ENCODE measurements at regions not wholly inside any gene's neighbourhood (a gene's known extent, or its start where the extent isn't known, plus 50 kb on each side); places are given as distances from the start of the nearest gene placed in this dataset.

DNA sequence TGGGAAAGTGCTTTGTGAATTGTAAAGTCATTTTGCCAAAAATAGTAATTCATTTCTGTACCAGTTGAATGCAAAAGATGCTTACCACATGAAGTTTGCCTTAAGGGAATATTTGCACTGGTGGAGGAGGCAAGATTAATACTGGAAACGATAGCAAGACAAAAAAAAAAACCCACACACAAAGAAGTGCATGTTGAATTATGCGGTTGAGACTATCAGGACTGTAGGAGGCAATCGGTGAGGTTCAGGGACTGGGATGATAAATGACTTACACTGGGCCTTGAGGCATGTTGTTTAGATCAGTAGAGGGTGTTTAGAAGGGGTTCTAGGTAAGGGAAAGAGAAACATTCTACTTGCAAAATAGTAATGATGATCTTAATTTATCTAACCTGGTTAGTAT is 142.2 kb upstream of the HMGA2 start:
- CTCF ChIA-PET: no interaction called here
- Mint-ChIP-seq H3K4me3 (no peak overlapping the region), H3K4me1 (no peaks in the 10 kb centered on the region), H3K36me3 (no peaks in the 10 kb centered on the region), H3K9me3 (ENCODE audit: low read depth) (no peaks in the 10 kb centered on the region), H3K27me3 (no peaks in the 10 kb centered on the region), H3K27ac (no peak overlapping the region)
- no peak for ATAC-seq
- DNase-seq: no peak

DNA sequence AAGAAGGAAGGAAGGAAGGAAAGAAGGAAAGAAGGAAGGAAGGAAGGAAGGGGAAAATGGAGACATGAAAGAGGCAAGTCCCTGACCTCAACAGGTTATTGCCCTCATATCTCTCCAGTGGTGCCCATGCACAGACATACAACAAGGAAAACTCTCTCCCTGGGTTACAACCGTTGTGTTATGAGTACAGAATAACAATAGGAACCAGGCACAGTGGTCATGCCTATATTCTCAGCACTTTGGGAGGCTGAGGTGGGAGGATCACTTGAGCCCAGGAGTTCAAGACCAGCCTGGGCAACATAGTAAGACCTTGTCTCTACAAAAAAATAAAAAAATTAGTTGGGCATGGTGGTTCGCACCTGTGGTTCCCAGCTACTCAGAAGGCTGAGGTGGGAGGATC is 139.4 kb upstream of the HMGA2 start:
- no peaks in the 10 kb centered on the region for H3K4me1 Mint-ChIP-seq
- H3K27ac Mint-ChIP-seq: no peak overlapping the region
- no peak for ATAC-seq
- no peaks in the 10 kb centered on the region for H3K9me3 Mint-ChIP-seq (ENCODE audit: low read depth)
- H3K27me3 Mint-ChIP-seq: no peaks in the 10 kb centered on the region
- DNase-seq: no peak
- H3K4me3 Mint-ChIP-seq: no peak overlapping the region
- no peaks in the 10 kb centered on the region for H3K36me3 Mint-ChIP-seq
- CTCF ChIA-PET: no interaction called here

DNA sequence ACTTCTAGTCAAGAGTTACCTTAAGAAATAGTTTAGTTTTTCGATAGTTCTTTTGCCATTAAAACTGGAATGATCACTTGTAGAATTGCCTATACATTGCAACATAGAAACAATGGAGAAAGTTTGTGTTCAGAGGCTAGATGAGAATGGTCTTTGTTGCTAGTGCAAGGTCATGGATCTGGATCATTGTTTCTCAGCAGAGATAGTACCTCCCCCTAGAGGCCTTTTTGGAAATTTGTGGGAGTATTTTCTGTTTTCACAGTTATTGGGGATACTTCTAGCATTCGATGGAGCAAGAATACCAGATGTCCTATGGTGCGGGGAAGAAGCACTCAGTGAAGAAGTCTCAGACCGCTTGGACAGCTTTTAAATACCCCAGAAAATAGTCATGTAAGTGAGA is 138.8 kb upstream of the HMGA2 start:
- ATAC-seq (no peak), DNase-seq (no peak)
- Mint-ChIP-seq H3K9me3 (ENCODE audit: low read depth) (no peaks in the 10 kb centered on the region), H3K36me3 (no peaks in the 10 kb centered on the region), H3K4me3 (no peak overlapping the region), H3K27ac (no peak overlapping the region), H3K27me3 (no peaks in the 10 kb centered on the region), H3K4me1 (no peaks in the 10 kb centered on the region)
- CTCF ChIA-PET: no interaction called here

DNA sequence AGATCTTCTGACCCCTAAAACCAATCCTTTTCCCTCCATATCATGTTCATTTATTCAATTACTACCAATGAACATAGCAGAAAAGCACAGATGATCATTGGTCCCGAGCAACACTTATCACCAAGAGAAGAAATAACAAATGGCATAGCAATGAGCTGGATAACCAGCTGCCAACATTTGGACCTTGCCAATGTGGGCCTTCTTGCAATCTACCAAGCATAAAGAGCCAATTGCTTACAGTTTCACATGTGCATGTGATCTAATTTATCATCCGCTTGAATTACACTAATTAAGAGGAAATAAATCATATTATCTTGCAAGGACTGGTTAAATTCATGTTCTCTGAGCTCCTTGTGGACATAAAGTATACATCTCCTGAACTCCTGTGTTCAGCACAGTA is 134.8 kb upstream of the HMGA2 start:
- DNase-seq (no peak), ATAC-seq (no peak)
- no peak overlapping the region for H3K4me3 Mint-ChIP-seq
- H3K4me1 Mint-ChIP-seq: no peaks in the 10 kb centered on the region
- H3K27me3 Mint-ChIP-seq: no peaks in the 10 kb centered on the region
- H3K27ac Mint-ChIP-seq: no peak overlapping the region
- no peaks in the 10 kb centered on the region for H3K9me3 Mint-ChIP-seq (ENCODE audit: low read depth)
- no peaks in the 10 kb centered on the region for H3K36me3 Mint-ChIP-seq
- CTCF ChIA-PET: no interaction called here

GRCh38 chr12:65690477-65690876 is 133.8 kb upstream of the HMGA2 start:
- Mint-ChIP-seq H3K4me3 (no peak overlapping the region), H3K27ac (no peak overlapping the region)
- no peak for ATAC-seq

GRCh38 chr12:65694130-65694529 is 130.2 kb upstream of the HMGA2 start:
- ATAC-seq (no peak), DNase-seq (no peak)
- H3K36me3 Mint-ChIP-seq: no peaks in the 10 kb centered on the region
- H3K4me3 Mint-ChIP-seq: no peak overlapping the region
- H3K9me3 Mint-ChIP-seq (ENCODE audit: low read depth): no peaks in the 10 kb centered on the region
- H3K4me1 Mint-ChIP-seq: no peaks in the 10 kb centered on the region
- no peak overlapping the region for H3K27ac Mint-ChIP-seq
- no peaks in the 10 kb centered on the region for H3K27me3 Mint-ChIP-seq
- CTCF ChIA-PET: no interaction called here

More at GRCh38 chr12:65690477-65690876, 133.8 kb upstream of the HMGA2 start:
- H3K36me3 Mint-ChIP-seq: no peaks in the 10 kb centered on the region
- no peaks in the 10 kb centered on the region for H3K9me3 Mint-ChIP-seq (ENCODE audit: low read depth)
- CTCF ChIA-PET: no interaction called here
- H3K4me1 Mint-ChIP-seq: no peaks in the 10 kb centered on the region
- H3K27me3 Mint-ChIP-seq: no peaks in the 10 kb centered on the region
- no peak for DNase-seq

- Mint-ChIP-seq H3K36me3 (no peaks in the 10 kb centered on the region), H3K4me1 (no peaks in the 10 kb centered on the region), H3K4me3 (no peak overlapping the region), H3K27me3 (no peaks in the 10 kb centered on the region), H3K9me3 (ENCODE audit: low read depth) (no peaks in the 10 kb centered on the region), H3K27ac (no peak overlapping the region)
- DNase-seq (no peak), ATAC-seq (no peak)
- CTCF ChIA-PET: no interaction called here
These were observed 129.0 kb upstream of the HMGA2 start for GRCh38 chr12:65695113-65695865.

DNA sequence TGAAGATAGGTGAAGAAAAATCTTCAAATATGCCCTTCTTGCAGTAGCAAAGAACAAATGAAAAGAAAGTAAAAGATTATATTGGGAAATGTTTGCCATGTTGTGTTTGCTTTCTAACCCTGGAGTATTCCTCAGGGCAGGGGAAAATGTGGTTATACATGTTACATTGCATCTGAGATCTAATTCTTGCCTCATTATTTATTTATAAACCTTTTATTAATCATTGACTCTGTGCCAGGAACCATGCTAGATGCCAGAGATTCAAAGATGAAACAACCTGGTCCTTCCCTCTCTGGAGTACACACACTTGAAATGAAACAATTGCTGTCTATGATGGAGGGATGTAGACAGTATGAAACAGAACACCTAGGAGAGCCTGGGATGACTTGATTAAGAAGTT is 128.1 kb upstream of the HMGA2 start:
- Mint-ChIP-seq H3K36me3 (no peaks in the 10 kb centered on the region), H3K27me3 (no peaks in the 10 kb centered on the region), H3K4me1 (no peaks in the 10 kb centered on the region), H3K27ac (no peak overlapping the region), H3K9me3 (ENCODE audit: low read depth) (no peaks in the 10 kb centered on the region), H3K4me3 (no peak overlapping the region)
- ATAC-seq (no peak), DNase-seq (no peak)
- CTCF ChIA-PET: no interaction called here

DNA sequence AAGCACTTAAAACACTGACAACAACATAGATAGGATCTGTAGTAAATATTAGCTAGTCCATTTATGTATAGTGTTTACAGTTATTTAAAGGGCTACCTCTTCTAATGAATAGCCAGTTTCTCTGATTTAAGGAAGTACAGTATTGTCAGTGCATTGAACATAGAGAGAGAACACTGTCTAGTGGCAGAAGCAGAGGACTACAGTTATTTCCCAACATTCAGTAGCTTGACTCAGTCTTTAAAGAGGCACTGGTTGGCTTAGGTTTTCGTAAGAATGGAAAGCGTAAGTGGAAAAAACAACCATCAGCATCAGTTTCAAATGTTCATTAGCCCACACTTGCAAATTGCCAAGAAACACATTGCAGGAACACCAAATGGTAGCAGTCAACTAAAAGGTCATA is 125.0 kb upstream of the HMGA2 start:
- no peaks in the 10 kb centered on the region for H3K36me3 Mint-ChIP-seq
- CTCF ChIA-PET: no interaction called here
- DNase-seq (no peak), ATAC-seq (no peak)
- H3K4me3 Mint-ChIP-seq: no peak overlapping the region
- no peaks in the 10 kb centered on the region for H3K4me1 Mint-ChIP-seq
- H3K27me3 Mint-ChIP-seq: peaks cover 2% of the 10 kb centered on the region
- H3K9me3 Mint-ChIP-seq (ENCODE audit: low read depth): no peaks in the 10 kb centered on the region
- H3K27ac Mint-ChIP-seq: no peak overlapping the region

DNA sequence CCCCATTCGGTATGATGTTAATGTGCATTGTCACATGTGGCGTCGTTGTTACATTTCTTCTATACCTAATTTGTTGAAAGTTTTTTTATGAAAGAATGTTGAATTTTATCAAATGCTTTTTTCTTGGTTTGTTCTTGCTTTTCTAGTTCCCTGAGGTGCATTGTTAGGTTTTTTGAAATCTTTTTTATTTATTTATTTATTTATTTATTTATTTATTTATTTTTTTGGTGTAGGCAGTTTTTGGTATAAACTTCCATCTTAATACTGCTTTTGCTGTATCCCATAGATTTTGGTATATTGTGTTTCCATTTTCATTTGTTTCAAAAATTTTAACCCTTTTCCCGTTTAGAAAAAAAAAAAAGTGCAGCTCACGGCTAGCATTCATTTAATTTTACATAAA is 121.1 kb upstream of the HMGA2 start:
- no peak for ATAC-seq
- peaks cover 7% of the 10 kb centered on the region for H3K9me3 Mint-ChIP-seq (ENCODE audit: low read depth)
- DNase-seq: no peak
- peaks cover 4% of the 10 kb centered on the region for H3K27me3 Mint-ChIP-seq
- H3K27ac Mint-ChIP-seq: no peak overlapping the region
- H3K4me3 Mint-ChIP-seq: no peak overlapping the region
- H3K4me1 Mint-ChIP-seq: no peaks in the 10 kb centered on the region
- CTCF ChIA-PET: no interaction called here
- H3K36me3 Mint-ChIP-seq: no peaks in the 10 kb centered on the region

GRCh38 chr12:65705380-65705876 is 118.9 kb upstream of the HMGA2 start:
- Mint-ChIP-seq H3K27me3 (peaks cover 4% of the 10 kb centered on the region), H3K36me3 (no peaks in the 10 kb centered on the region), H3K4me3 (no peak overlapping the region), H3K4me1 (no peaks in the 10 kb centered on the region), H3K27ac (no peak overlapping the region), H3K9me3 (ENCODE audit: low read depth) (peaks cover 7% of the 10 kb centered on the region)
- CTCF ChIA-PET: no interaction called here
- DNase-seq (no peak), ATAC-seq (no peak)

- H3K27ac Mint-ChIP-seq: no peak overlapping the region
- DNase-seq (no peak), ATAC-seq (no peak)
- peaks cover 7% of the 10 kb centered on the region for H3K9me3 Mint-ChIP-seq (ENCODE audit: low read depth)
- no peaks in the 10 kb centered on the region for H3K4me1 Mint-ChIP-seq
- CTCF ChIA-PET: no interaction called here
- peaks cover 2% of the 10 kb centered on the region for H3K27me3 Mint-ChIP-seq
- no peaks in the 10 kb centered on the region for H3K36me3 Mint-ChIP-seq
- no peak overlapping the region for H3K4me3 Mint-ChIP-seq
These were observed 117.2 kb upstream of the HMGA2 start for GRCh38 chr12:65707051-65707450.

- Mint-ChIP-seq H3K27ac (no peak overlapping the region), H3K27me3 (no peaks in the 10 kb centered on the region), H3K4me1 (no peaks in the 10 kb centered on the region), H3K4me3 (no peak overlapping the region), H3K9me3 (ENCODE audit: low read depth) (no peaks in the 10 kb centered on the region), H3K36me3 (no peaks in the 10 kb centered on the region)
- CTCF ChIA-PET: no interaction called here
- DNase-seq: no peak
- ATAC-seq: no peak
These were observed 111.9 kb upstream of the HMGA2 start for GRCh38 chr12:65712260-65713004.

DNA sequence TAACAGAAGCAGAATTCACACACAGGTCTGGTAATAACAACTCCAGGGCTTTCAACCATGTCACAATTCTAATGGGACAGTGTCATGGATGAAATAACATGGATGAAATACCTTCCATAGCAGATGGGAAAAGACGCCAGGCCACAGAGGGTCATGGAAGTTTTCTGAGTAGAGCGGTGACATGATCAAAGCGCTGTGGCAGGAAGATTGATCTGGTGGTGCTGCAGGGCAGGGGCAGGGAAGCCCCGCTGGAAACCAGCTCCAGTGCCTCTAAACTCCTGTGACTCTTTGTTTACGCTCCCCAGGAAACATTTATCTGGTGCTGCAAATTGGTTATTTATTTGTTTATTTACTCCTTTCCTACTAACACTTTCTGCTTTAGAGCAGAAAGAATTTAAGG is 108.3 kb upstream of the HMGA2 start:
- ATAC-seq (no peak), DNase-seq (no peak)
- peaks cover 7% of the 10 kb centered on the region for H3K27me3 Mint-ChIP-seq
- CTCF ChIA-PET: no interaction called here
- no peak overlapping the region for H3K4me3 Mint-ChIP-seq
- no peak overlapping the region for H3K27ac Mint-ChIP-seq
- no peaks in the 10 kb centered on the region for H3K4me1 Mint-ChIP-seq
- no peaks in the 10 kb centered on the region for H3K9me3 Mint-ChIP-seq (ENCODE audit: low read depth)
- H3K36me3 Mint-ChIP-seq: no peaks in the 10 kb centered on the region

Data from activated CD8-positive, alpha-beta memory T cell treated with anti-CD3 and anti-CD28 coated beads, Interleukin-2, amount 10 ng/mL, durations not matched to agents 7 days and 5 days (primary cell).